H9 (cell line): ENCODE measurements at regions not wholly inside any gene's neighbourhood (a gene's known extent, or its start where the extent isn't known, plus 50 kb on each side); places are given as distances from the start of the nearest gene placed in this dataset.

ENCODE experiments used
- DNase-seq: peaks from one replicate; pipeline ENCODE4 v3.0.0-alpha.2; 2017
- H2AFZ ChIP-seq: one replicate; pipeline ENCODE4 v1.6.1; 2013; ENCODE audit warnings: mild to moderate bottlenecking, low read length, control low read depth, moderate library complexity
- H2AK5ac ChIP-seq: 2 replicates; pipeline ENCODE4 v1.6.1; 2013; ENCODE audit warnings: low read length, control low read depth, mixed read lengths; ENCODE audit not compliant: insufficient read length
- H2BK120ac ChIP-seq: one replicate; pipeline ENCODE4 v1.6.1; 2013; ENCODE audit warnings: low read depth, mild to moderate bottlenecking, low read length, control low read depth, inconsistent platforms; ENCODE audit not compliant: poor library complexity, severe bottlenecking
- H2BK12ac ChIP-seq: 2 replicates; pipeline ENCODE4 v1.6.1; 2013; ENCODE audit warnings: low read length, control low read depth, mixed read lengths, low read depth; ENCODE audit not compliant: insufficient read length
- H2BK15ac ChIP-seq: 2 replicates; pipeline ENCODE4 v1.6.1; 2013; ENCODE audit warnings: low read depth, low read length, control low read depth
- H2BK20ac ChIP-seq: one replicate; pipeline ENCODE4 v1.6.1; 2013; ENCODE audit warnings: low read depth, mild to moderate bottlenecking, low read length, control low read depth, inconsistent platforms; ENCODE audit not compliant: poor library complexity, severe bottlenecking
- H2BK5ac ChIP-seq: 2 replicates; pipeline ENCODE4 v1.6.1; 2013; ENCODE audit warnings: low read length, control low read depth, mixed read lengths; ENCODE audit not compliant: insufficient read length
- H3K14ac ChIP-seq: 2 replicates; pipeline ENCODE4 v1.6.1; 2013; ENCODE audit warnings: low read length, control low read depth; ENCODE audit not compliant: insufficient read depth
- H3K18ac ChIP-seq: 2 replicates; pipeline ENCODE4 v1.6.1; 2013; ENCODE audit warnings: low read depth, mild to moderate bottlenecking, mixed read lengths, low read length, control low read depth; ENCODE audit not compliant: insufficient read length
- H3K23ac ChIP-seq: 2 replicates; pipeline ENCODE4 v1.6.1; 2013; ENCODE audit warnings: low read length, control low read depth, mixed read lengths, low read depth; ENCODE audit not compliant: insufficient read length
- H3K23me2 ChIP-seq: 2 replicates; pipeline ENCODE4 v1.6.1; 2013; ENCODE audit warnings: low read depth, mild to moderate bottlenecking, mixed read lengths, low read length, control low read depth; ENCODE audit not compliant: insufficient read length, poor library complexity, severe bottlenecking
- H3K27ac ChIP-seq: 2 replicates; pipeline ENCODE4 v1.5.1; 2013; ENCODE audit warnings: low read length, control low read depth, mixed read lengths, low read depth; ENCODE audit not compliant: insufficient read length
- H3K27me3 ChIP-seq: 2 replicates; pipeline ENCODE4 v1.6.1; 2013; ENCODE audit warnings: low read length, control low read depth, inconsistent platforms; ENCODE audit not compliant: insufficient read depth
- H3K4ac ChIP-seq: 2 replicates; pipeline ENCODE4 v1.6.1; 2013; ENCODE audit warnings: low read depth, mild to moderate bottlenecking, control low read depth, inconsistent platforms, low read length, moderate library complexity
- H3K4me1 ChIP-seq: 2 replicates; pipeline ENCODE4 v1.6.1; 2013; ENCODE audit warnings: low read length, control low read depth, inconsistent platforms; ENCODE audit not compliant: insufficient read depth
- H3K4me2 ChIP-seq: 2 replicates; pipeline ENCODE4 v1.6.1; 2013; ENCODE audit warnings: low read length, control low read depth, mixed read lengths; ENCODE audit not compliant: insufficient read length, insufficient read depth
- H3K56ac ChIP-seq: 2 replicates; pipeline ENCODE4 v1.6.1; 2013; ENCODE audit warnings: low read depth, mild to moderate bottlenecking, mixed read lengths, low read length, control low read depth; ENCODE audit not compliant: insufficient read length
- H3K79me1 ChIP-seq: 2 replicates; pipeline ENCODE4 v1.6.1; 2013; ENCODE audit warnings: low read depth, mild to moderate bottlenecking, moderate library complexity, low read length, control low read depth, inconsistent platforms; ENCODE audit not compliant: insufficient read depth, poor library complexity, severe bottlenecking
- H3K79me2 ChIP-seq: 2 replicates; pipeline ENCODE4 v1.6.1; 2013; ENCODE audit warnings: low read length, control low read depth, inconsistent platforms; ENCODE audit not compliant: insufficient read depth
- H3K9ac ChIP-seq: 2 replicates; pipeline ENCODE4 v1.6.1; 2013; ENCODE audit warnings: low read length, control low read depth, mixed read lengths; ENCODE audit not compliant: insufficient read length; ENCODE audit errors: extremely low read depth
- H3K9me3 ChIP-seq: one replicate; pipeline ENCODE4 v1.6.1; 2013; ENCODE audit warnings: low read depth, low read length, inconsistent platforms; ENCODE audit not compliant: control insufficient read depth
- H3T11ph ChIP-seq: one replicate; pipeline ENCODE4 v1.6.1; 2013; ENCODE audit warnings: mild to moderate bottlenecking, low read length, control low read depth, inconsistent platforms
- H4K20me1 ChIP-seq: one replicate; pipeline ENCODE4 v1.6.1; 2013; ENCODE audit not compliant: control insufficient read depth, insufficient read length, insufficient read depth
- H4K5ac ChIP-seq: 2 replicates; pipeline ENCODE4 v1.6.1; 2013; ENCODE audit warnings: low read depth, mild to moderate bottlenecking, mixed read lengths, low read length, control low read depth; ENCODE audit not compliant: insufficient read length
- H4K8ac ChIP-seq: replicated peaks from 2 replicates; pipeline ENCODE4 v1.6.1; 2013; ENCODE audit warnings: low read length, control low read depth, mixed read lengths, low read depth; ENCODE audit not compliant: insufficient read length
- H4K91ac ChIP-seq: 2 replicates; pipeline ENCODE4 v1.6.1; 2013; ENCODE audit warnings: low read depth, mild to moderate bottlenecking, moderate library complexity, mixed read lengths, low read length, control low read depth; ENCODE audit not compliant: insufficient read length
- H3K27ac Mint-ChIP-seq, 3 experiments: 2 replicates in 2 of 3; 3 replicates in 1 of 3; pipeline ENCODE4 v1.8.0; 2020 to 2021; ENCODE audit warnings: mixed read lengths in 3 of 3, mild to moderate bottlenecking in 1 of 3, moderate library complexity in 1 of 3
- H3K27me3 Mint-ChIP-seq: 2 replicates; pipeline ENCODE4 v1.8.0; 2021; ENCODE audit warnings: low read depth, mild to moderate bottlenecking, moderate library complexity, mixed read lengths
- H3K36me3 Mint-ChIP-seq, 3 experiments: 2 replicates in 2 of 3; 3 replicates in 1 of 3; pipeline ENCODE4 v1.8.0; 2020 to 2021; ENCODE audit warnings: low read depth in 3 of 3, mixed read lengths in 3 of 3; ENCODE audit not compliant: insufficient read depth in 1 of 3
- H3K4me1 Mint-ChIP-seq, 2 experiments: 2 replicates each; pipeline ENCODE4 v1.8.0; 2020; ENCODE audit warnings: mixed read lengths in 2 of 2
- H3K4me3 Mint-ChIP-seq, 2 experiments: 2 replicates in 1 of 2; 3 replicates in 1 of 2; pipeline ENCODE4 v1.8.0; 2020 to 2021; ENCODE audit warnings: mild to moderate bottlenecking in 2 of 2, mixed read lengths in 2 of 2, moderate library complexity in 1 of 2
- H3K9me3 Mint-ChIP-seq, 2 experiments: 2 replicates in 1 of 2; 3 replicates in 1 of 2; pipeline ENCODE4 v1.8.0; 2020; ENCODE audit warnings: mild to moderate bottlenecking in 2 of 2, mixed read lengths in 2 of 2, moderate library complexity in 1 of 2
- CTCF ChIP-seq: fragments of 200-600 bp; sonication (generic); conservative IDR thresholded peaks from 3 replicates; pipeline ENCODE4 v1.8.0; 2021; ENCODE audit warnings: antibody characterized with exemption, mild to moderate bottlenecking
- WGBS: extraction: QIAGEN DNeasy Blood & Tissue Kit; methylation state at CpG from one replicate; pipeline ENCODE4 v1.1.7; 2013; ENCODE audit warnings: missing lambda C conversion rate, low lambda C conversion rate, mixed read lengths; ENCODE audit not compliant: insufficient read length; ENCODE audit errors: extremely low coverage; 5-methylcytosine and 5-hydroxymethylcytosine counted together

- H3K4ac ChIP-seq = no peak overlapping the region
- H3K4me1 Mint-ChIP-seq = no peaks in the 10 kb centered on the region; a peak in 1 of 4 replicates
- peaks cover 7 to 29% (median 8%) of the 10 kb centered on the region in 3 experiments for H3K36me3 Mint-ChIP-seq
- H3K14ac ChIP-seq = no peak overlapping the region
- H3K79me2 ChIP-seq = no peaks in the 10 kb centered on the region
- H3K27ac ChIP-seq = no peak overlapping the region
- no peak overlapping the region for H2AFZ ChIP-seq
- no peak overlapping the region for H2BK5ac ChIP-seq
- DNase-seq = no peak
- H4K91ac ChIP-seq = no peak overlapping the region
- no peak overlapping the region for H3T11ph ChIP-seq
- H3K9ac ChIP-seq = no peak overlapping the region
- H3K23me2 ChIP-seq = no peaks in the 10 kb centered on the region
- WGBS = no CpG with 5 or more reads among the region's 1 CpG
- no peak overlapping the region for H2BK120ac ChIP-seq
- no peak overlapping the region for H3K4me2 ChIP-seq
- no peak overlapping the region for H2BK12ac ChIP-seq
- no peak overlapping the region for H4K5ac ChIP-seq
- H3K56ac ChIP-seq = no peak overlapping the region
- no peak for TF ChIP-seq CTCF
- no peak overlapping the region for H3K23ac ChIP-seq
- no peaks in the 10 kb centered on the region for H3K27me3 Mint-ChIP-seq
- H3K18ac ChIP-seq = no peak overlapping the region
- peaks cover 20 to 24% of the 10 kb centered on the region in 2 experiments for H3K9me3 Mint-ChIP-seq
- H2BK20ac ChIP-seq = no peak overlapping the region
- H4K8ac ChIP-seq = no peak overlapping the region
- H3K4me3 Mint-ChIP-seq = no peak overlapping the region
- H3K27me3 ChIP-seq = no peaks in the 10 kb centered on the region
- H3K4me1 ChIP-seq = no peaks in the 10 kb centered on the region
- H2BK15ac ChIP-seq = no peak overlapping the region
- H3K9me3 ChIP-seq = no peaks in the 10 kb centered on the region
- no peaks in the 10 kb centered on the region for H3K79me1 ChIP-seq
- H3K27ac Mint-ChIP-seq = no peak overlapping the region
- no peak overlapping the region for H2AK5ac ChIP-seq
- H4K20me1 ChIP-seq = no peaks in the 10 kb centered on the region
Observed at GRCh38 chr2:160592401-160592800, 98.8 kb upstream of the RBMS1 start.
